ENCODE measurements at regions not wholly inside any gene's neighbourhood (a gene's known extent, or its start where the extent isn't known, plus 50 kb on each side); places are given as distances from the start of the nearest gene placed in this dataset.
A peak's percentile ranks its signal among the peaks of the same experiment; 100 is the strongest.

- DNase-seq: no peak
These were observed 75.6 kb upstream of the MBNL1 start for GRCh38 chr3:152192936-152193672.

GRCh38 chr3:152193673-152194267 lies 75.0 kb upstream of the MBNL1 start:
- no peak for DNase-seq

- DNase-seq: no peak
These were observed 73.5 kb upstream of the MBNL1 start for GRCh38 chr3:152195206-152195605.

GRCh38 chr3:152196782-152197181 lies 71.9 kb upstream of the MBNL1 start:
- no peak for DNase-seq

GRCh38 chr3:152197451-152197850 lies 71.3 kb upstream of the MBNL1 start:
- DNase-seq: no peak

GRCh38 chr3:152197937-152198336 lies 70.8 kb upstream of the MBNL1 start:
- DNase-seq: no peak

GRCh38 chr3:152198665-152199064 lies 70.1 kb upstream of the MBNL1 start:
- DNase-seq: peak in 1 of 51 donors; percentile 7

- peak in 1 of 51 donors; percentile 16 for DNase-seq
These were observed 69.5 kb upstream of the MBNL1 start for GRCh38 chr3:152199102-152199840.

GRCh38 chr3:152200476-152201420 lies 68.0 kb upstream of the MBNL1 start:
- peak in 1 of 51 donors; percentile 7 for DNase-seq

- no peak for DNase-seq
These were observed 65.6 kb upstream of the MBNL1 start for GRCh38 chr3:152202976-152203626.

GRCh38 chr3:152203652-152204051 lies 65.1 kb upstream of the MBNL1 start:
- no peak for DNase-seq

GRCh38 chr3:152204218-152204617 lies 64.5 kb upstream of the MBNL1 start:
- DNase-seq: no peak

GRCh38 chr3:152205097-152205593 lies 63.6 kb upstream of the MBNL1 start:
- DNase-seq: no peak

GRCh38 chr3:152206243-152206760 lies 62.4 kb upstream of the MBNL1 start:
- DNase-seq: no peak

GRCh38 chr3:152208439-152208838 lies 60.3 kb upstream of the MBNL1 start:
- no peak for DNase-seq

- no peak for DNase-seq
These were observed 59.7 kb upstream of the MBNL1 start for GRCh38 chr3:152209060-152209459.

GRCh38 chr3:152209776-152210175 lies 59.0 kb upstream of the MBNL1 start:
- no peak for DNase-seq

- DNase-seq: no peak
These were observed 58.0 kb upstream of the MBNL1 start for GRCh38 chr3:152210697-152211096.

- DNase-seq: no peak
These were observed 57.1 kb upstream of the MBNL1 start for GRCh38 chr3:152211655-152212054.

GRCh38 chr3:152213203-152213602 lies 55.5 kb upstream of the MBNL1 start:
- no peak for DNase-seq

- DNase-seq: no peak
These were observed 54.8 kb upstream of the MBNL1 start for GRCh38 chr3:152213938-152214337.
